K562 (cell line): ENCODE measurements at regions not wholly inside any gene's neighbourhood (a gene's known extent, or its start where the extent isn't known, plus 50 kb on each side); places are given as distances from the start of the nearest gene placed in this dataset.

Source experiments
- ATAC-seq: fragments of 200-7000 bp; cut with Tn5 transposase; 3 replicates; pipeline ENCODE4 v1.9.1; 2020; ENCODE audit warnings: moderate library complexity
- BruUV-seq: library from RNA; stranded (reverse); fragments of 400-500 nt; replicated peaks from 2 replicates; lab custom pipeline; 2021; lab: Mats Ljungman, UMichigan
- CTCF ChIA-PET: fragments of 300-600 bp; formaldehyde crosslinking; extraction: SDS; loops from one replicate; lab custom pipeline; 2021; ENCODE audit warnings: low intra/inter-chr PET ratio; lab: Yijun Ruan, JAX
- POLR2A ChIA-PET: fragments of 300-600, 350-650 bp; sonication (Branson Sonifier 250); formaldehyde crosslinking; extraction: SDS; loops from one replicate; lab custom pipeline; 2021; ENCODE audit warnings: antibody characterized with exemption, inconsistent platforms; lab: Yijun Ruan, JAX
- DNase-seq, 4 experiments: peaks; one replicate each; pipeline versions ENCODE4 v3.0.0 to v3.0.0-alpha.2; 2011 to 2018; ENCODE audit warnings: low spot score in 3 of 4, mixed read lengths in 3 of 4; ENCODE audit errors: extremely low read depth in 1 of 4
- FAIRE-seq: peaks from 2 replicates; lab custom pipeline; 2011; peaks lifted over from hg19 to GRCh38; lab: Jason Lieb, UNC
- H2AFZ ChIP-seq: 2 replicates; pipeline ENCODE4 v1.6.0; 2011; ENCODE audit warnings: low read depth, low read length, control low read depth, inconsistent platforms
- H3K27ac ChIP-seq: fragments of 200-600 bp; 3 replicates; pipeline ENCODE4 v1.8.0; 2011; ENCODE audit warnings: low read depth, mild to moderate bottlenecking, control low read depth, inconsistent platforms, low read length, moderate library complexity, mixed read lengths; ENCODE audit errors: extremely low read depth
- H3K27me3 ChIP-seq, 2 experiments: fragments of 300-600 bp in 1 of 2; 2 replicates in 1 of 2; 3 replicates in 1 of 2; pipeline versions ENCODE4 v1.6.0 to v1.8.0; 2011; ENCODE audit warnings: inconsistent platforms in 2 of 2, low read length in 2 of 2, mild to moderate bottlenecking in 1 of 2, mixed read lengths in 1 of 2, moderate library complexity in 1 of 2; ENCODE audit not compliant: control insufficient read depth in 2 of 2, insufficient read depth in 2 of 2
- H3K36me3 ChIP-seq: fragments of 300-600 bp; 3 replicates; pipeline ENCODE4 v1.8.0; 2011; ENCODE audit warnings: mild to moderate bottlenecking, low read length, inconsistent platforms; ENCODE audit not compliant: control insufficient read depth, insufficient read depth
- H3K4me1 ChIP-seq, 2 experiments: fragments of 200-600 bp in 1 of 2; replicated peaks in 1 of 2; 2 replicates in 1 of 2; 3 replicates in 1 of 2; pipeline versions ENCODE4 v1.5.1 to v1.8.0; 2011; ENCODE audit warnings: inconsistent platforms in 2 of 2, low read length in 2 of 2, mild to moderate bottlenecking in 1 of 2, mixed read lengths in 1 of 2, moderate library complexity in 1 of 2; ENCODE audit not compliant: control insufficient read depth in 2 of 2, insufficient read depth in 2 of 2
- H3K4me2 ChIP-seq: 2 replicates; pipeline ENCODE4 v1.6.1; 2011; ENCODE audit warnings: low read length, control low read depth, inconsistent platforms, mixed read lengths; ENCODE audit not compliant: insufficient read depth
- H3K4me3 ChIP-seq: fragments of 200-600 bp; sonication (generic), shearing (Covaris generic); 2 replicates; pipeline ENCODE4 v1.5.1; 2016; ENCODE audit warnings: control low read depth, inconsistent platforms
- H3K79me2 ChIP-seq: fragments of 200-600 bp; 3 replicates; pipeline ENCODE4 v1.8.0; 2011; ENCODE audit warnings: low read length, inconsistent platforms; ENCODE audit not compliant: control insufficient read depth, insufficient read depth
- H3K9ac ChIP-seq, 2 experiments: 2 replicates each; pipeline versions ENCODE4 v1.6.0 to v1.6.1; 2011; ENCODE audit warnings: low read depth in 2 of 2, low read length in 2 of 2, control low read depth in 1 of 2, inconsistent platforms in 1 of 2, mild to moderate bottlenecking in 1 of 2, mixed read lengths in 1 of 2; ENCODE audit not compliant: insufficient read depth in 1 of 2
- H3K9me1 ChIP-seq: one replicate; pipeline ENCODE4 v1.6.0; 2011; ENCODE audit warnings: inconsistent platforms, mild to moderate bottlenecking, low read length, moderate library complexity; ENCODE audit not compliant: control insufficient read depth, insufficient read depth
- H3K9me3 ChIP-seq: replicated peaks from 2 replicates; pipeline ENCODE4 v1.5.1; 2011; ENCODE audit warnings: low read depth, low read length, inconsistent platforms; ENCODE audit not compliant: control insufficient read depth, insufficient read depth
- H4K20me1 ChIP-seq: replicated peaks from 2 replicates; pipeline ENCODE4 v1.6.1; 2011; ENCODE audit warnings: low read length, inconsistent platforms, mixed read lengths; ENCODE audit not compliant: control insufficient read depth, insufficient read depth
- IFI16 ChIP-seq: fragments of 250-450 bp; sonication (Bioruptor Pico); IDR thresholded peaks from 2 replicates; pipeline ENCODE4 v2.1.2; 2022; ENCODE audit warnings: mild to moderate bottlenecking, inconsistent platforms
- ILK ChIP-seq: fragments of 450-650 bp; IDR thresholded peaks from 2 replicates; pipeline ENCODE4 v1.6.1; 2016; ENCODE audit warnings: missing genetic modification characterization, low read depth, mild to moderate bottlenecking, missing compliant biosample characterization, moderate library complexity, borderline replicate concordance
- MXI1 ChIP-seq: IDR thresholded peaks from 2 replicates; pipeline ENCODE4 v1.6.1; 2011; ENCODE audit warnings: low read depth, mild to moderate bottlenecking, improper control_type of control experiment, low read length
- OTX1 ChIP-seq: fragments of 450-650 bp; formaldehyde crosslinking; IDR thresholded peaks from 2 replicates; pipeline ENCODE4 v1.4.0; 2022; ENCODE audit warnings: mild to moderate bottlenecking
- PTRF ChIP-seq: fragments of 450-650 bp; IDR thresholded peaks from 2 replicates; pipeline ENCODE4 v1.6.1; 2016; ENCODE audit warnings: mild to moderate bottlenecking, missing genetic modification characterization, missing compliant biosample characterization
- SFPQ ChIP-seq: fragments of 200-400 bp; formaldehyde crosslinking; IDR thresholded peaks from 2 replicates; pipeline ENCODE4 v1.6.1; 2017; ENCODE audit warnings: mild to moderate bottlenecking, low read depth, low read length, moderate library complexity
- SP2 ChIP-seq: IDR thresholded peaks from 2 replicates; pipeline ENCODE4 v1.6.1; 2011; ENCODE audit warnings: mild to moderate bottlenecking, low read depth, low read length, moderate library complexity; ENCODE audit not compliant: poor library complexity, severe bottlenecking; ENCODE audit errors: extremely low read depth
- ZNF431 ChIP-seq: sonication (generic); formaldehyde crosslinking; IDR thresholded peaks from 2 replicates; pipeline ENCODE4 v1.8.0; 2022; ENCODE audit warnings: mild to moderate bottlenecking, missing genetic modification reagents
- ZNF551 ChIP-seq: fragments of 250-450 bp; sonication (Bioruptor Pico); IDR thresholded peaks from 2 replicates; pipeline ENCODE4 v1.5.0; 2021; ENCODE audit warnings: mild to moderate bottlenecking, moderate library complexity
- ZNF589 ChIP-seq: fragments of 200-800 bp; sonication (Bioruptor generic); IDR thresholded peaks from 2 replicates; pipeline ENCODE4 v1.6.1; 2016; ENCODE audit warnings: low read depth, missing genetic modification characterization, missing compliant biosample characterization
- WGBS: fragments of 100-300 bp; shearing (Covaris generic); methylation state at CpG from one replicate; pipeline ENCODE4 v1.1.6; 2016; ENCODE audit warnings: low coverage, mixed read lengths; ENCODE audit not compliant: insufficient coverage; ENCODE audit errors: missing lambda C conversion rate; 5-methylcytosine and 5-hydroxymethylcytosine counted together
- in situ Hi-C: fragments of 300-500 bp; cut with MboI; formaldehyde crosslinking; loops from 4 replicates; pipeline ENCODE4 v1.15.0; 2018; ENCODE audit warnings: inconsistent platforms, mixed read lengths
- intact Hi-C: fragments of 100-400 bp; cut with micrococcal nuclease; formaldehyde crosslinking; loops from 2 replicates; pipeline ENCODE4 v1.14.2; 2022
- TF ChIP-seq, protein P1 (sequence below), 2 experiments: fragments of 450-650 bp in 1 of 2; sonication (generic) in 1 of 2; formaldehyde crosslinking; conservative IDR thresholded peaks; 2 replicates each; pipeline versions ENCODE4 v1.4.0 to v1.8.1; 2020 to 2022; ENCODE audit warnings: mild to moderate bottlenecking in 1 of 2, missing genetic modification reagents in 1 of 2
- TF ChIP-seq, protein P2 (sequence below): fragments of 450-650 bp; IDR thresholded peaks from 2 replicates; pipeline ENCODE4 v1.7.0; 2016; ENCODE audit warnings: borderline replicate concordance
- TF ChIP-seq, protein P3 (sequence below): IDR thresholded peaks from 2 replicates; pipeline ENCODE4 v1.6.1; 2014; ENCODE audit warnings: antibody characterized with exemption

GRCh38 chr5:13107537-13107936 is 837.0 kb downstream of the DNAH5 start:
- no peak for ATAC-seq
- H3K27me3 ChIP-seq = no peaks in the 10 kb centered on the region
- no peaks in the 10 kb centered on the region for H3K36me3 ChIP-seq
- no peak for FAIRE-seq
- CTCF ChIA-PET = no interaction called here
- in situ Hi-C loops (no loop called here), intact Hi-C loops (no loop called here)
- POLR2A ChIA-PET = no interaction called here
- H3K4me3 ChIP-seq = no peak overlapping the region
- no peak overlapping the region for H3K4me2 ChIP-seq
- H2AFZ ChIP-seq = no peak overlapping the region
- no peak overlapping the region for H3K9ac ChIP-seq
- no peak overlapping the region for H3K27ac ChIP-seq
- 0% methylated on average over 1 of the region's 1 CpG for WGBS
- H3K4me1 ChIP-seq = no peaks in the 10 kb centered on the region
- no peak for DNase-seq
- no peaks in the 10 kb centered on the region for H4K20me1 ChIP-seq
- H3K9me1 ChIP-seq = no peaks in the 10 kb centered on the region
- no peaks in the 10 kb centered on the region; the same call in 1 of the 2 replicates for H3K9me3 ChIP-seq
- no TSS peak for BruUV-seq
- no peaks in the 10 kb centered on the region for H3K79me2 ChIP-seq
- TF ChIP-seq ZNF589 (CRISPR knock-in tag) (no peak), ZNF431 (no peak), SFPQ (no peak), SP2 (no peak), ZNF551 (CRISPR knock-in tag) (no peak), ILK (tag) (no peak), OTX1 (CRISPR knock-in tag) (no peak), IFI16 (CRISPR knock-in tag) (no peak), MXI1 (no peak), PTRF (tag) (no peak)
- TF ChIP-seq, protein P1, sequence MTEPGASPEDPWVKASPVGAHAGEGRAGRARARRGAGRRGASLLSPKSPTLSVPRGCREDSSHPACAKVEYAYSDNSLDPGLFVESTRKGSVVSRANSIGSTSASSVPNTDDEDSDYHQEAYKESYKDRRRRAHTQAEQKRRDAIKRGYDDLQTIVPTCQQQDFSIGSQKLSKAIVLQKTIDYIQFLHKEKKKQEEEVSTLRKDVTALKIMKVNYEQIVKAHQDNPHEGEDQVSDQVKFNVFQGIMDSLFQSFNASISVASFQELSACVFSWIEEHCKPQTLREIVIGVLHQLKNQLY (CRISPR knock-in tag; conservative IDR thresholded peaks at IDR 0.05) = no peak
- TF ChIP-seq, protein P2, sequence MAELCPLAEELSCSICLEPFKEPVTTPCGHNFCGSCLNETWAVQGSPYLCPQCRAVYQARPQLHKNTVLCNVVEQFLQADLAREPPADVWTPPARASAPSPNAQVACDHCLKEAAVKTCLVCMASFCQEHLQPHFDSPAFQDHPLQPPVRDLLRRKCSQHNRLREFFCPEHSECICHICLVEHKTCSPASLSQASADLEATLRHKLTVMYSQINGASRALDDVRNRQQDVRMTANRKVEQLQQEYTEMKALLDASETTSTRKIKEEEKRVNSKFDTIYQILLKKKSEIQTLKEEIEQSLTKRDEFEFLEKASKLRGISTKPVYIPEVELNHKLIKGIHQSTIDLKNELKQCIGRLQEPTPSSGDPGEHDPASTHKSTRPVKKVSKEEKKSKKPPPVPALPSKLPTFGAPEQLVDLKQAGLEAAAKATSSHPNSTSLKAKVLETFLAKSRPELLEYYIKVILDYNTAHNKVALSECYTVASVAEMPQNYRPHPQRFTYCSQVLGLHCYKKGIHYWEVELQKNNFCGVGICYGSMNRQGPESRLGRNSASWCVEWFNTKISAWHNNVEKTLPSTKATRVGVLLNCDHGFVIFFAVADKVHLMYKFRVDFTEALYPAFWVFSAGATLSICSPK = no peak
- TF ChIP-seq, protein P3, sequence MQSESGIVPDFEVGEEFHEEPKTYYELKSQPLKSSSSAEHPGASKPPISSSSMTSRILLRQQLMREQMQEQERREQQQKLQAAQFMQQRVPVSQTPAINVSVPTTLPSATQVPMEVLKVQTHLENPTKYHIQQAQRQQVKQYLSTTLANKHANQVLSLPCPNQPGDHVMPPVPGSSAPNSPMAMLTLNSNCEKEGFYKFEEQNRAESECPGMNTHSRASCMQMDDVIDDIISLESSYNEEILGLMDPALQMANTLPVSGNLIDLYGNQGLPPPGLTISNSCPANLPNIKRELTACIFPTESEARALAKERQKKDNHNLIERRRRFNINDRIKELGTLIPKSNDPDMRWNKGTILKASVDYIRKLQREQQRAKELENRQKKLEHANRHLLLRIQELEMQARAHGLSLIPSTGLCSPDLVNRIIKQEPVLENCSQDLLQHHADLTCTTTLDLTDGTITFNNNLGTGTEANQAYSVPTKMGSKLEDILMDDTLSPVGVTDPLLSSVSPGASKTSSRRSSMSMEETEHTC = no peak
